HG02610 (cell line): ENCODE measurements at regions not wholly inside any gene's neighbourhood (a gene's known extent, or its start where the extent isn't known, plus 50 kb on each side); places are given as distances from the start of the nearest gene placed in this dataset.
A peak's percentile ranks its signal among the peaks of the same experiment; 100 is the strongest.

Experiments used
- ATAC-seq: cut with Tn5 transposase; IDR thresholded peaks from one replicate; pipeline ENCODE4 v1.9.1; 2021; ENCODE audit warnings: mild to moderate bottlenecking, moderate library complexity; ENCODE audit not compliant: unreplicated experiment

- no peak for ATAC-seq
These were observed 63.5 kb upstream of the ROR1 start for GRCh38 chr1:63710308-63710707.

GRCh38 chr1:63710761-63711380, 62.9 kb upstream of the ROR1 start:
- ATAC-seq = no peak

GRCh38 chr1:63713041-63713440, 60.8 kb upstream of the ROR1 start:
- ATAC-seq = no peak

- ATAC-seq = peak; percentile 72
These were observed 60.0 kb upstream of the ROR1 start for GRCh38 chr1:63713627-63714481.

- ATAC-seq = no peak
These were observed 59.4 kb upstream of the ROR1 start for GRCh38 chr1:63714482-63714760.

GRCh38 chr1:63717511-63718065, 56.2 kb upstream of the ROR1 start:
- no peak for ATAC-seq

- no peak for ATAC-seq
These were observed 55.3 kb upstream of the ROR1 start for GRCh38 chr1:63718541-63718970.

- no peak for ATAC-seq
These were observed 52.2 kb upstream of the ROR1 start for GRCh38 chr1:63721531-63722189.

GRCh38 chr1:63723602-63724001, 50.2 kb upstream of the ROR1 start:
- no peak for ATAC-seq
